Brain microvascular endothelial cell (primary cell): ENCODE measurements at regions not wholly inside any gene's neighbourhood (a gene's known extent, or its start where the extent isn't known, plus 50 kb on each side); places are given as distances from the start of the nearest gene placed in this dataset.

ENCODE experiments used
- DNase-seq: peaks from one replicate; pipeline ENCODE4 v3.0.0-alpha.2; 2020
- H3K27ac ChIP-seq: fragments of 250-450 bp; sonication (Bioruptor Pico); 2 replicates; pipeline ENCODE4 v1.5.1; 2020; ENCODE audit warnings: mild to moderate bottlenecking, moderate library complexity
- H3K27me3 ChIP-seq: fragments of 250-450 bp; sonication (Bioruptor Pico); replicated peaks from 2 replicates; pipeline ENCODE4 v1.5.1; 2020; ENCODE audit warnings: mild to moderate bottlenecking
- H3K36me3 ChIP-seq: fragments of 250-450 bp; sonication (Bioruptor Pico); replicated peaks from 2 replicates; pipeline ENCODE4 v1.5.1; 2020; ENCODE audit warnings: mild to moderate bottlenecking
- H3K4me3 ChIP-seq: 2 replicates; pipeline ENCODE4 v1.5.1; 2011; ENCODE audit warnings: low read depth, mild to moderate bottlenecking, control low read depth, low read length, moderate library complexity
- CTCF ChIP-seq: IDR thresholded peaks from 2 replicates; pipeline ENCODE4 v1.5.1; 2011; ENCODE audit warnings: low read depth, mild to moderate bottlenecking, moderate library complexity, low read length, control low read depth, inconsistent platforms; ENCODE audit errors: missing control alignments
- in situ Hi-C: cut with HindIII; loops from 2 replicates; pipeline ENCODE4 v1.10.0; 2017; ENCODE audit warnings: low sequenced_read_pairs, low pct_ligation_motif_present

- no peak for DNase-seq
- in situ Hi-C loops, result no loop called here
Measured at GRCh38 chr18:6659963-6660725, 69.4 kb upstream of the ARHGAP28 start.

GRCh38 chr18:6661692-6662415 is 67.7 kb upstream of the ARHGAP28 start:
- TF ChIP-seq CTCF, result no peak
- Histone ChIP-seq H3K27me3 (no peaks in the 10 kb centered on the region), H3K36me3 (no peaks in the 10 kb centered on the region), H3K4me3 (no peak overlapping the region), H3K27ac (no peak overlapping the region)
- in situ Hi-C loops, result no loop called here
- DNase-seq, result no peak

More at GRCh38 chr18:6659963-6660725, 69.4 kb upstream of the ARHGAP28 start:
- Histone ChIP-seq H3K27me3 (no peaks in the 10 kb centered on the region), H3K4me3 (no peak overlapping the region), H3K36me3 (no peaks in the 10 kb centered on the region), H3K27ac (no peak overlapping the region)
- TF ChIP-seq CTCF, result no peak

- TF ChIP-seq CTCF, result no peak
- H3K27ac ChIP-seq, result no peak overlapping the region
- no peak overlapping the region for H3K4me3 ChIP-seq
- in situ Hi-C loops, result no loop called here
- H3K27me3 ChIP-seq, result no peaks in the 10 kb centered on the region
- H3K36me3 ChIP-seq, result no peaks in the 10 kb centered on the region
- no peak for DNase-seq
Measured at GRCh38 chr18:6666012-6666685, 63.4 kb upstream of the ARHGAP28 start.

GRCh38 chr18:6668836-6669235 is 60.7 kb upstream of the ARHGAP28 start:
- Histone ChIP-seq H3K27me3 (no peaks in the 10 kb centered on the region), H3K27ac (no peak overlapping the region), H3K4me3 (no peak overlapping the region), H3K36me3 (no peaks in the 10 kb centered on the region)
- in situ Hi-C loops, result no loop called here
- no peak for DNase-seq
- TF ChIP-seq CTCF, result no peak

GRCh38 chr18:6672821-6673308 is 56.7 kb upstream of the ARHGAP28 start:
- Histone ChIP-seq H3K4me3 (no peak overlapping the region), H3K27ac (no peak overlapping the region), H3K36me3 (no peaks in the 10 kb centered on the region), H3K27me3 (no peaks in the 10 kb centered on the region)
- TF ChIP-seq CTCF, result no peak
- in situ Hi-C loops, result no loop called here
- no peak for DNase-seq
